ENCODE measurements at regions not wholly inside any gene's neighbourhood (a gene's known extent, or its start where the extent isn't known, plus 50 kb on each side); places are given as distances from the start of the nearest gene placed in this dataset.
"Not testable (repeated sequence)": the region's sequence is repeated elsewhere in the genome, so short reads cannot be mapped to it uniquely, and the experiment has no call there.

- DNase-seq (ENCODE audit: insufficient read length, low spot score) (no peak), FAIRE-seq (no peak)
- TF ChIP-seq POLR2A (IDR thresholded peaks at IDR 0.05; ENCODE audit: low read depth, low read length), result no peak
Measured at GRCh38 chr3:110666495-110666894, 405.1 kb upstream of the NECTIN3 start.

DNA sequence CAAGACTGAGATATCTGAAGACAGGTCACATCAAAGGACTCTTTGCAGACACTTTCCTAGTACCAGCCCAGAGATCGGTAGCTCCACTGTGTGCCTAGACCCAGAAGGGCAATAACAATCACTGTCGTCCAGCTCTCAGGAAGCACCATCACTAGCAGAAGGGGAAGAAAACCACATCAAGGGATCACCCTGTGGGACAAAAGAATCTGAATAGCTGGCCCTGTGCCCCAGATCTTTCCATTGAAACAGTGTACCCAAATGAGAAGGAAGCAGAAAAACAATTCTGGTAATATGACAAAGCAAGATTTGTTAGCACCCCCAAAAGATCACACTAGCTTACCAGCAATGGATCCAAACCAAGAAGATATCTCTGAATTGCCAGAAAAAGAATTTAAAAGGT, 404.4 kb upstream of the NECTIN3 start:
- no peak for TF ChIP-seq POLR2A (IDR thresholded peaks at IDR 0.05; ENCODE audit: low read depth, low read length)
- DNase-seq (ENCODE audit: insufficient read length, low spot score) (no peak), FAIRE-seq (no peak)

DNA sequence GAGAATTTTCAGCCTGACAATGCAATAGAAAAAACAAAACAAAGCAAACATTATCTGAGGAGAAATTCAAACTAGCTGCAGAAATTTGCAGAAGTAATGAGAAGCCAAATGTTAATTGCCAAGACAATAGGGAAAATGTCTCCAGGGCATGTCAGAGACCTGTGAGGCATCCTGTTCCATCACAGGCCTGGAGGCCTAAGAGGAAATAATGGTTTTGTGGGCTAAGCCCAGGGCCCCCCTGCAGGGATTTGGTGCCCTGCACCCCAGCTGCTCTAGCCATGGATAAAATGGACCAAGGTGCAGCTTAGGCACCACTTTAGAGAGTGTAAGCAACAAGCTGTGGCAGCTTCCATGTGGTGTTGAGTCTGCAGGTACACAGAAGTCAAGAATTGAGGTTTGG, 401.2 kb upstream of the NECTIN3 start:
- no peak for TF ChIP-seq POLR2A (IDR thresholded peaks at IDR 0.05; ENCODE audit: low read depth, low read length)
- DNase-seq (ENCODE audit: insufficient read length, low spot score) (no peak), FAIRE-seq (no peak)

- DNase-seq (ENCODE audit: insufficient read length, low spot score) (no peak), FAIRE-seq (no peak)
- no peak for TF ChIP-seq POLR2A (IDR thresholded peaks at IDR 0.05; ENCODE audit: low read depth, low read length)
Measured at GRCh38 chr3:110677506-110677905, 394.1 kb upstream of the NECTIN3 start.

GRCh38 chr3:110679285-110679684, 392.3 kb upstream of the NECTIN3 start:
- DNase-seq (ENCODE audit: insufficient read length, low spot score) (no peak), FAIRE-seq (no peak)
- no peak for TF ChIP-seq POLR2A (IDR thresholded peaks at IDR 0.05; ENCODE audit: low read depth, low read length)

- no peak for TF ChIP-seq POLR2A (IDR thresholded peaks at IDR 0.05; ENCODE audit: low read depth, low read length)
- DNase-seq (ENCODE audit: insufficient read length, low spot score) (no peak), FAIRE-seq (no peak)
Measured at GRCh38 chr3:110680450-110680849, 391.2 kb upstream of the NECTIN3 start.

GRCh38 chr3:110684466-110684865, 387.1 kb upstream of the NECTIN3 start:
- TF ChIP-seq POLR2A (IDR thresholded peaks at IDR 0.05; ENCODE audit: low read depth, low read length), result no peak
- FAIRE-seq, result no peak
- no peak for DNase-seq (ENCODE audit: insufficient read length, low spot score)

DNA sequence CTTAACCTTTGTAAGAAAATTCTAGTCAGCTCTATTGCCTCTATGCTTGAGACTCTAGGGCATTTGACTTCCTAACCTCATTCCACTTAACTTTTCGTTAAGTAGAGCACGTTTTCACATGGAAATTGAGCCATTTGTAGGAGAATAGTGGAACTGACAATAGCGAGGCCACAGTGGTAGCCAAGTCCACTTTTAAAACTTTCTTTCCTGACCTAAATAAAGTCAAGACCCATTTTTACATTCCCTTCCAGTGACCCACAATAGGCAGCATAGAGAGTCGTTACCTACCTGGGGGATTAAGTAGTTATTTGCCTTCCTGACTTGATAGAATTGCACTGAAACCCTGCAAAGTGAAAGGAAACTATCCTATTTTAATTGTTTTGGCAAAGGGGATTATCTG, 386.0 kb upstream of the NECTIN3 start:
- DNase-seq (ENCODE audit: insufficient read length, low spot score), result no peak
- no peak for FAIRE-seq
- TF ChIP-seq POLR2A (IDR thresholded peaks at IDR 0.05; ENCODE audit: low read depth, low read length), result no peak

DNA sequence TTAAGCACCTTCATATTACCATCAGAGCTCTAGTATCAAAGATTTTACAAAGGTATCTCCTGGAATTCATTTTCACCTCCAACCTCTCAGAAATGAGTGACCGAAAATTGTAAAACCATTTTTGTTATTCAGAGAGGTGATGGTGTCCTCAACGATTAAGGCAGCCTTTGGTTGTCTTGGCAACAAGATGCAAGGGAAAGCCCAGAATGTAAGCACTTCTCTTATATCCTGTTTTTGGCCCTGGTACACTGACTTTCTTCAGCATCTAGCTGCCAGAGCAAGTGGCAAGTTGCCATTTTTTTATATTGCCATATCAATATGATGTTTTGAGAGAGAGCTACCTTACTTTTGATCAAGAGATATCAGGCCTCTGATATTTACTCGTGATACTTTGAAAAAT, 384.9 kb upstream of the NECTIN3 start:
- FAIRE-seq (no peak), DNase-seq (ENCODE audit: insufficient read length, low spot score) (no peak)
- TF ChIP-seq POLR2A (IDR thresholded peaks at IDR 0.05; ENCODE audit: low read depth, low read length), result no peak

DNA sequence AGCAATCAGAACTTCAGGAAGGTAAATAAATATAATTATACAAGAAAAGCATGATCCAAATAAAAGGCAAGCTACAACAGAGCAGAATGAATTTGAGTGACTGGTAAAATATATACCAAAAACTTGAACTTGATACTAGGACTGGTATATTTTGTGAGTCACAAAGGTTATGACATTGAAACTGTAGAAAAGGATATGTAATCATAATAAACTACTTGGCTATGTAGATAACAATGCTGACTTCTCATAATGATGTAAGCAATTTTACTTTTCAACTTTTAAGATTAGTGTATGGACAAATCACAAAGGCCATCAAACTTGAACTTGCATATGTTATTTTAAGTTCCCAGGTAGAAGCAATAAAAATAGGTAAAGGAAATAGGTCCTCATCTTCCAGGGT, 384.5 kb upstream of the NECTIN3 start:
- TF ChIP-seq POLR2A (IDR thresholded peaks at IDR 0.05; ENCODE audit: low read depth, low read length), result no peak
- no peak for DNase-seq (ENCODE audit: insufficient read length, low spot score)
- FAIRE-seq, result no peak

- TF ChIP-seq POLR2A (IDR thresholded peaks at IDR 0.05; ENCODE audit: low read depth, low read length), result no peak
- no peak for DNase-seq (ENCODE audit: insufficient read length, low spot score)
- FAIRE-seq, result no peak
Measured at GRCh38 chr3:110697961-110698360, 373.7 kb upstream of the NECTIN3 start.

DNA sequence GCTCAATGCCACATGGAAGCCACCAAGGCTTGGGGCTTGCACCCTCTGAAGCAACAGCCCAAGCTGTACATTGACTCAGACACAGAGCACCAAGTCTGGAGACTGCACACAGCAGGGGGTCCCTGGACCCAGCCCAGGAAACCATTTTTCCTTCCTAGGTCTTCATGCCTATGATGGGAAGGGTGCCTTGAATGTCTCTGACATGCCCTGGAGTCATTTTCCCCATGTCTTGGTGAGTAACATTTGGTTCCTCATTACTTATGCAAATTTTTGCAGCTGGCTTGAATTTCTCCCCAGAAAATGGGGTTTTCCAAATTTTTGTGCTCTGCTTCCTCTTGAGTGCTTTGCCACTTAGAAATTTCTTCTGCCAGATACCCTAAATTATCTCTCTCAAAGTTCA, 367.3 kb upstream of the NECTIN3 start:
- not testable (repeated sequence) for FAIRE-seq; DNase-seq (ENCODE audit: insufficient read length, low spot score)

GRCh38 chr3:110708156-110708555, 363.5 kb upstream of the NECTIN3 start:
- DNase-seq (ENCODE audit: insufficient read length, low spot score), result no peak
- FAIRE-seq, result no peak
- no peak for TF ChIP-seq POLR2A (IDR thresholded peaks at IDR 0.05; ENCODE audit: low read depth, low read length)

DNA sequence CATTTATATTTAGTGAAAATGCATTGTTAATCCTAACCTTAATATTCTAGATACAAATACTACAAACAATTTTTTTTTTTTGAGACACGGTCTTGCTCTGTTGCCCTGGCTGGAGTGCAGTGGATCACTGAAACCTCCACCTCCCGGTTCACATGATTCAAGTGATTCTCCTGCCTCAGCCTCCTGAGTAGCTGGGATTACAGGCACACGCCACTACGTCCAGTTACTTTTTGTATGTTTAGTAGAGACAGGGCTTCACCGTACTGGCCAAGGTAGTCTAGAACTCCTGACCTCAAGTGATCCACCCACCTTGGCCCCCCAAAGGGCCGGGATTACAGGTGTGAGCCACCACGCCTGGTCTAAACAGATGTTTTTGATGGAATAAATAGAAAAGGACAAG, 361.5 kb upstream of the NECTIN3 start:
- DNase-seq (ENCODE audit: insufficient read length, low spot score) (no peak), FAIRE-seq (no peak)
- TF ChIP-seq POLR2A (IDR thresholded peaks at IDR 0.05; ENCODE audit: low read depth, low read length), result no peak

DNA sequence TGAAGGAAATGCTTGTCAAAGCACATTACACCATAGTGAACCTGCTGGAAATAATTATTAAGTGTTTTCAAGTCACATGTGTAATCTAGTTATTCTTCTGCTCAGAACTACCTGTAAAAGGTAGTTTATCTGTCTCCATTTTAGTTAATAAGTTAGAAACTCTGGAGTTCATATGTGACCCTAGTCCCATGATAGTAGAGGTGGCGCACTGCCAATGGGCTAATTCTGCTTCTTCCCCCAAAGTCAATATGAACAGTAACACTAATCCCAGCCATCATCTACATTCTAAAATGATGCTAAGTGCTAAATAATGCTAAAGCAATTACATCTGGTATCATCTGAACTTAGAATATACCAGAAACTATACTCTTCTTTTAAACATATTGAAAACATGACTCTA, 361.0 kb upstream of the NECTIN3 start:
- TF ChIP-seq POLR2A (IDR thresholded peaks at IDR 0.05; ENCODE audit: low read depth, low read length), result no peak
- no peak for DNase-seq (ENCODE audit: insufficient read length, low spot score)
- no peak for FAIRE-seq

DNA sequence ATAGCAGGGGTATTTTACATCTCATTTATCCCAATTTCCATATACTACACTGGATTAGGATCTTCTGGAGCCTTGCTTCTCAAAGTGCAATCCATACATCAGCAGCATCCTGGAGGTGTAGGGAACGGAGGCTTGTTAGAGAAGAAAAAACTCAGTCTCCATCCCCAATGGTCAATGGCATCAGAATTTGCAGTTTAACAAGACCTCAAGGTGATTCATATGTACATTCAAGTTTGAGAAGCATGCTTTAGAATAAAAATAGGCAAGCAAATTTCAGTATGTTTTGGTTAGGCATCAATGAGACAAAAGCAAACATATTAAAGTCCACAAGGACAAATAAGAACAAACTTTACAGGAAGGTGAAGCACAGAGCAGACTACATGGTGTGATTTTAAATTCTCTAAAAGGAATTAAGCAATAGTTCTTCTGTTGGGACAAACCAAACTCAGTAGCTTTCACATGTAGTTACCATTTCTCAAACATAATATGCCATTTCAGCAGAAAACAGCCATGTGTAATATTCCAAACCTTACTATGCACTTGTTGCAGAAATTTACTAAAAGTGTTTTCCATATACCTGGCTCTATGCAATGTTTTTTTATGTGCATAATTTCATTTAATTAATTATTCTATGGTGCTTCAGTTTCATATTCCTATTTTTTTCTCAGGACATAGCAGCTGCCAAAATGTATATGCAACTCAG, 360.3 kb upstream of the NECTIN3 start:
- DNase-seq (ENCODE audit: insufficient read length, low spot score) (no peak), FAIRE-seq (no peak)
- no peak for TF ChIP-seq POLR2A (IDR thresholded peaks at IDR 0.05; ENCODE audit: low read depth, low read length)

All from H54 (cell line).